ENCODE measurements at regions not wholly inside any gene's neighbourhood (a gene's known extent, or its start where the extent isn't known, plus 50 kb on each side); places are given as distances from the start of the nearest gene placed in this dataset.

GRCh38 chr6:9583753-9584352 lies 831.0 kb downstream of the TFAP2A start (continued):
- TF ChIP-seq ZNF318 (CRISPR knock-in tag; IDR thresholded peaks at IDR 0.05) (no peak), NFYB (CRISPR knock-in tag; IDR thresholded peaks at IDR 0.05) (no peak), CHD2 (IDR thresholded peaks at IDR 0.05; ENCODE audit: low read depth, low read length) (no peak), ZBTB26 (CRISPR knock-in tag; IDR thresholded peaks at IDR 0.05; ENCODE audit: borderline replicate concordance) (no peak), DNMT1 (CRISPR knock-in tag; IDR thresholded peaks at IDR 0.05) (no peak), ZNF124 (CRISPR knock-in tag; IDR thresholded peaks at IDR 0.05) (no peak), CHCHD3 (CRISPR knock-in tag; IDR thresholded peaks at IDR 0.05) (no peak)

All from HepG2 (cell line).